B cell (primary cell): ENCODE measurements at regions not wholly inside any gene's neighbourhood (a gene's known extent, or its start where the extent isn't known, plus 50 kb on each side); places are given as distances from the start of the nearest gene placed in this dataset.

Experiments
- ATAC-seq: fragments of 200-7000 bp; cut with Tn5 transposase; one replicate; pipeline ENCODE4 v1.10.0; 2021; ENCODE audit warnings: low read depth, mild to moderate bottlenecking, moderate number of reproducible peaks, moderate library complexity
- CTCF ChIA-PET: fragments of 350-600 bp; sonication (Branson Sonifier 250); formaldehyde crosslinking; loops from one replicate; lab custom pipeline; 2021; ENCODE audit warnings: antibody characterized with exemption, inconsistent platforms; lab: Charles Lee
- POLR2A ChIA-PET: fragments of 350-600 bp; sonication (Branson Sonifier 250); formaldehyde crosslinking; loops from one replicate; lab custom pipeline; 2021; ENCODE audit warnings: antibody characterized with exemption; lab: Charles Lee
- DNase-seq: peaks from one replicate; pipeline ENCODE4 v3.0.0; 2013
- H2AFZ ChIP-seq: 2 replicates; pipeline ENCODE4 v1.6.1; 2012; ENCODE audit warnings: mild to moderate bottlenecking, low read depth, low read length; ENCODE audit not compliant: insufficient read depth, poor library complexity, severe bottlenecking
- H3K27ac ChIP-seq, 2 donors: 1 replicate in 1 of 2; 2 replicates in 1 of 2; pipeline ENCODE4 v1.5.1; 2012 to 2013; ENCODE audit warnings: low read length in 2 of 2, mild to moderate bottlenecking in 2 of 2, moderate library complexity in 1 of 2
- H3K27me3 ChIP-seq, 4 experiments: fragments of 200-600 bp in 1 of 4; sonication (generic) in 1 of 4; replicated peaks in 1 of 4; 1 replicate in 2 of 4; 2 replicates in 2 of 4; pipeline versions ENCODE4 v1.6.1 to v1.7.0; 2013 to 2016; ENCODE audit warnings: low read length in 3 of 4, mild to moderate bottlenecking in 2 of 4, mixed read lengths in 1 of 4, moderate library complexity in 1 of 4; ENCODE audit not compliant: insufficient read depth in 4 of 4, control insufficient read depth in 3 of 4; ENCODE audit errors: control extremely low read depth in 1 of 4
- H3K36me3 ChIP-seq, 2 experiments: replicated peaks in 1 of 2; 1 replicate in 1 of 2; 2 replicates in 1 of 2; pipeline versions ENCODE4 v1.6.1 to v1.7.1; 2013; ENCODE audit warnings: low read length in 1 of 2; ENCODE audit not compliant: insufficient read depth in 2 of 2, control insufficient read depth in 1 of 2; ENCODE audit errors: control extremely low read depth in 1 of 2, extremely low read depth in 1 of 2
- H3K4me1 ChIP-seq, 2 donors: fragments of 200-600 bp in 1 of 2; sonication (generic) in 1 of 2; 1 replicate in 1 of 2; 2 replicates in 1 of 2; pipeline versions ENCODE4 v1.5.1 to v1.6.1; 2013 to 2017; ENCODE audit warnings: low read length in 2 of 2; ENCODE audit not compliant: control insufficient read depth in 2 of 2, insufficient read depth in 2 of 2
- H3K4me2 ChIP-seq: replicated peaks from 2 replicates; pipeline ENCODE3; 2012; ENCODE audit warnings: mild to moderate bottlenecking, low read depth, low read length; ENCODE audit not compliant: poor library complexity, severe bottlenecking
- H3K4me3 ChIP-seq, 5 experiments: fragments of 200-600 bp in 1 of 5; sonication (generic) in 1 of 5; 1 replicate in 3 of 5; 2 replicates in 2 of 5; pipeline versions ENCODE4 v1.5.1 to v1.7.0; 2011 to 2016; ENCODE audit warnings: low read length in 4 of 5, mild to moderate bottlenecking in 4 of 5, low read depth in 2 of 5, control low read depth in 1 of 5, moderate library complexity in 1 of 5; ENCODE audit not compliant: insufficient read depth in 1 of 5; ENCODE audit errors: control extremely low read depth in 1 of 5, extremely low read depth in 1 of 5
- H3K79me2 ChIP-seq: fragments of 200-600 bp; sonication (generic); one replicate; pipeline ENCODE4 v1.6.0; 2016; ENCODE audit warnings: low read length; ENCODE audit not compliant: control insufficient read depth, insufficient read depth
- H3K9ac ChIP-seq: fragments of 200-600 bp; sonication (generic); 2 replicates; pipeline ENCODE4 v1.6.1; 2017; ENCODE audit warnings: mild to moderate bottlenecking, low read length, moderate library complexity
- H3K9me3 ChIP-seq, 3 donors: one replicate each; pipeline versions ENCODE4 v1.6.1 to v1.7.1; 2013; ENCODE audit warnings: low read length in 2 of 3; ENCODE audit not compliant: control insufficient read depth in 2 of 3, insufficient read depth in 1 of 3; ENCODE audit errors: control extremely low read depth in 1 of 3
- H4K20me1 ChIP-seq: 2 replicates; pipeline ENCODE4 v1.6.0; 2012; ENCODE audit warnings: mild to moderate bottlenecking, low read length; ENCODE audit not compliant: insufficient read depth, control insufficient read depth, poor library complexity, severe bottlenecking
- H3K27ac Mint-ChIP-seq: one replicate; pipeline ENCODE4 v1.8.0; 2021; ENCODE audit warnings: mixed read lengths
- H3K27me3 Mint-ChIP-seq: one replicate; pipeline ENCODE4 v1.8.0; 2021; ENCODE audit warnings: mixed read lengths
- H3K4me1 Mint-ChIP-seq: one replicate; pipeline ENCODE4 v1.8.0; 2021; ENCODE audit warnings: mixed read lengths
- H3K4me3 Mint-ChIP-seq: one replicate; pipeline ENCODE4 v1.8.0; 2021; ENCODE audit warnings: mixed read lengths
- H3K9me3 Mint-ChIP-seq: one replicate; pipeline ENCODE4 v1.8.0; 2022; ENCODE audit warnings: mixed read lengths; ENCODE audit not compliant: insufficient read depth
- CTCF ChIP-seq: fragments of 200-600 bp; IDR thresholded peaks from one replicate; pipeline ENCODE4 v1.8.0; 2022; ENCODE audit warnings: antibody characterized with exemption, mild to moderate bottlenecking
- EZH2 ChIP-seq: IDR thresholded peaks from 2 replicates; pipeline ENCODE4 v1.6.1; 2012; ENCODE audit warnings: borderline replicate concordance, low read depth, mild to moderate bottlenecking, moderate library complexity, low read length; ENCODE audit not compliant: insufficient read depth, poor library complexity, severe bottlenecking
- WGBS: methylation state at CpG from one replicate; pipeline ENCODE4 v1.1.5; 2013; ENCODE audit warnings: missing lambda C conversion rate; ENCODE audit not compliant: insufficient coverage; 5-methylcytosine and 5-hydroxymethylcytosine counted together
- intact Hi-C: fragments of 100-400 bp; cut with micrococcal nuclease; formaldehyde crosslinking; loops from one replicate; pipeline ENCODE4 v1.10.0; 2022

- Histone ChIP-seq H3K9ac (no peak overlapping the region), H3K36me3 (no peaks in the 10 kb centered on the region), H3K79me2 (no peaks in the 10 kb centered on the region), H3K4me1 (no peaks in the 10 kb centered on the region), H3K9me3 (no peaks in the 10 kb centered on the region), H3K27me3 (peaks cover 0 to 3% (median 2%) of the 10 kb centered on the region in 4 experiments), H3K4me2 (no peak overlapping the region), H3K4me3 (no peak overlapping the region), H4K20me1 (no peaks in the 10 kb centered on the region), H2AFZ (no peak overlapping the region), H3K27ac (no peak overlapping the region)
- ATAC-seq (no peak), DNase-seq (no peak)
- no peak overlapping the region for H3K4me3 Mint-ChIP-seq
- 91% methylated on average over 4 of the region's 4 CpGs for WGBS
- ChIA-PET POLR2A (no interaction called here), CTCF (interaction anchor here (1.0 kb wide), 1 partner anchor 43 kb away, joined by 3 read pairs; no protein-coding TSS in a partner anchor)
- H3K9me3 Mint-ChIP-seq: no peaks in the 10 kb centered on the region
- intact Hi-C loops: no loop called here
- no peak for TF ChIP-seq EZH2
- TF ChIP-seq CTCF: no peak
- H3K27ac Mint-ChIP-seq: no peak overlapping the region
- no peaks in the 10 kb centered on the region for H3K4me1 Mint-ChIP-seq
- peaks cover 24% of the 10 kb centered on the region for H3K27me3 Mint-ChIP-seq
Observed at GRCh38 chr1:147849098-147849895, 53.3 kb upstream of the GJA8 start.

- no peaks in the 10 kb centered on the region for H3K9me3 ChIP-seq
- no peaks in the 10 kb centered on the region for H3K4me1 ChIP-seq
- DNase-seq (no peak), ATAC-seq (no peak)
- TF ChIP-seq CTCF (no peak), EZH2 (no peak)
- no peaks in the 10 kb centered on the region for H3K36me3 ChIP-seq
- peaks cover 26% of the 10 kb centered on the region for H3K27me3 Mint-ChIP-seq
- no peak overlapping the region for H3K4me2 ChIP-seq
- H3K9ac ChIP-seq: no peak overlapping the region
- WGBS: no CpG with 5 or more reads among the region's 1 CpG
- ChIA-PET CTCF (no interaction called here), POLR2A (no interaction called here)
- H3K9me3 Mint-ChIP-seq: no peaks in the 10 kb centered on the region
- H3K4me3 Mint-ChIP-seq: no peak overlapping the region
- intact Hi-C loops: no loop called here
- no peak overlapping the region for H3K4me3 ChIP-seq
- no peak overlapping the region for H2AFZ ChIP-seq
- no peak overlapping the region for H3K27ac ChIP-seq
- H3K4me1 Mint-ChIP-seq: no peaks in the 10 kb centered on the region
- peaks cover 0 to 9% (median 2%) of the 10 kb centered on the region in 4 experiments for H3K27me3 ChIP-seq
- H4K20me1 ChIP-seq: no peaks in the 10 kb centered on the region
- no peak overlapping the region for H3K27ac Mint-ChIP-seq
- H3K79me2 ChIP-seq: no peaks in the 10 kb centered on the region
Observed at GRCh38 chr1:147850737-147851136, 51.9 kb upstream of the GJA8 start.
